ENCODE measurements at regions not wholly inside any gene's neighbourhood (a gene's known extent, or its start where the extent isn't known, plus 50 kb on each side); places are given as distances from the start of the nearest gene placed in this dataset.
"Not testable (repeated sequence)": the region's sequence is repeated elsewhere in the genome, so short reads cannot be mapped to it uniquely, and the experiment has no call there.

- DNase-seq (ENCODE audit: low read depth), result no peak
These were observed 192.3 kb downstream of the DLL1 start for GRCh38 chr6:170098428-170099170.

DNA sequence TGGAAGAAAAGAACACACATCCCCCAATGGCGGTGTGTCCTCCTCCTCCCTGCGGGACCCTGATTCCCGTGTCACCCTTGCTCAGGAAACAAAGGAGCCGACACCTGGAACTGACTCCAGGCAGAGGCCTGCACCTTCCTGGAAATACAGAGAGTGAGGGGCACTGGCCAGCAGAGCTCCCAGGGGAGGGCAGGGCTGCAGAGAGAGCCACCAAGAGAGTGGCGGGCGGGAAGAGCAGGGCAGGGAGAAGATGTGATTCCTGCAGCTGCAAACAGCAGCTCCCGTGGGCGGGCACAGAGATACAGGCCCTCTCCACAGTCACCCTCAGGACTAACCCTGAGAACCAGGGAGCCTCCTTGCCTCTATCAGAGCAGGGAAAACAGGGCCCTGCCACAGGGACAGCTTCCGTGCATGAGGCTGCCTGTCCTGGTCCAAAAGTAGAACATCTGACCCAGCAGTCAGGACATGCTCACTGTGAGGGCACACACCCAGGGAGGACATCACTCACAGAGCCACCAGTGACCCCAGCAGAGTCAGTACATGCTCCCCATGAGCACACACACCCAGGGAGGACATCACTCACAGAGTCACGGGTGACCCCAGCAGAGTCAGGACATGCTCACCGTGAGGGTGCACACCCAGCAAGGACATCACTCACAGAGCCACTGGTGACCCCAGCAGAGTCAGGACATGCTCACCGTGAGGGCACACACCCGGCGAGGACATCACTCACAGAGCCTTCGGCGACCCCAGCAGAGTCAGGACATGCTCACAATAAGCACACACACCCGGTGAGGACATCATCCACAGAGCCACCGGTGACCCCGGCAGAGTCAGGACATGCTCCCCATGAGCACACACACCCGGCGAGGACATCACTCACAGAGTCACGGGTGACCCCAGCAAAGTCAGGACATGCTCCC is 193.1 kb downstream of the DLL1 start:
- DNase-seq (ENCODE audit: low read depth), result no peak

DNA sequence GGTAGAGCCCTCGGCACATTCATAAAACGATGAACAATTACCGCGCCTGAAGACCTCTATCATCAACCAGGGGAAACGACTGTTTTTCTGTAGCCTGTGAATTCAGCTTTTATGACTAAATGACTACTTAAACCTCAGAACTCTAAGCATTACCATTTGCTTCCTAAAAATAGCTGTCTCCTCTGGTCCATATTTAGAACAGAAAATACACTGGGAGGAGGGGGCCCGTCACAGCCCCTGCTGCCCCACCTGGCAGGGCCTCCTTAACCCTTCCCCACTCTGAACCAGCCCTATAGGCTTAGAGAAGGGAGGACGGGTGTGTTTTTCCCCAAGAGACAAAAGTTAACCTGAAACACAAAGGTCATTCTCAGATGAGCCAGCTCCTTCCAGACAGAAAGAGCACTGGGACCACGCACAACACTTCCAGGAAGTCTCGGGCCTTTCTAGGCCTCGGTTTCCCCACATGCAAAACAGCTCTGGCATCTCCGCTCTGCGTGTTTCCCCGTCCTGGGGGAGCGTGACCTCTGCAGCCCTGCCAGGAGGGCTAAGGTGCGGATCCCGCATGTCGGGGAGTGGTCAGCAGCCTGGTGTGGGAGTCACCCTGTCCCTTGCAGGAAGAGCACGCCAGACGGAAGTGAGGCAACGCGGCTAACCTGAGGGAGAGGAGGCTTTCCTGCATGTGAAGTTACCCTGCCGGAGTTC is 193.9 kb downstream of the DLL1 start:
- no peak for DNase-seq (ENCODE audit: low read depth)

DNA sequence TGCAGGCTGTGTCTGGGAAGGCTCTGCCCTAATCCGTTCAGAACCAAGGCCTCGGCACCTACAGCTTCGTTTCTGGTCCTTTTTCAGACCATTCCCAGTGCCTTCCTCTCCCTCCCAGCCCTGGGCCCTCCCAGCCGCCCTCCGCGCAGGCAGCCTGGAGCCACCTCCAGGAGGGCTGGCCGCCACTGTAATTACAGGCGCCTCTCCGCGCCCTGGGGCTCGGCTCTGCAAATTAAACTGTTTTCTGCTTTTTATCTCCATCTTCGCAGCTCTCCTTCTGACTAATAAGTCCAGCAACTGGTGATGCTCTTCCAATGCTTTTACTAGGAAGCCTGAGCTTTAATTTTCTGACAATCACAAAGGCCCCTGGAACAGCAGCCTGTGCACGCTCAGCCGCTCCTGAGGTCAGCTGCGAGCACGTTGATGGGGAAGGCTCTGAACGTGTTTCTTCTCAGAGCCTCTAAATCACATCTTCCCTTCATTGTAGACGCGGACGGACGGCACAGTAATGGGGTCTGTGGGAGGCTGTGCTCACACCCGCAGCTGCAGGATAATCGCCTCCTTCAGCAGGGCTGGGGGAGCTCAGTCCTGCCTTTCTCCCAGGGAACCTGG is 194.6 kb downstream of the DLL1 start:
- no peak for DNase-seq (ENCODE audit: low read depth)

DNA sequence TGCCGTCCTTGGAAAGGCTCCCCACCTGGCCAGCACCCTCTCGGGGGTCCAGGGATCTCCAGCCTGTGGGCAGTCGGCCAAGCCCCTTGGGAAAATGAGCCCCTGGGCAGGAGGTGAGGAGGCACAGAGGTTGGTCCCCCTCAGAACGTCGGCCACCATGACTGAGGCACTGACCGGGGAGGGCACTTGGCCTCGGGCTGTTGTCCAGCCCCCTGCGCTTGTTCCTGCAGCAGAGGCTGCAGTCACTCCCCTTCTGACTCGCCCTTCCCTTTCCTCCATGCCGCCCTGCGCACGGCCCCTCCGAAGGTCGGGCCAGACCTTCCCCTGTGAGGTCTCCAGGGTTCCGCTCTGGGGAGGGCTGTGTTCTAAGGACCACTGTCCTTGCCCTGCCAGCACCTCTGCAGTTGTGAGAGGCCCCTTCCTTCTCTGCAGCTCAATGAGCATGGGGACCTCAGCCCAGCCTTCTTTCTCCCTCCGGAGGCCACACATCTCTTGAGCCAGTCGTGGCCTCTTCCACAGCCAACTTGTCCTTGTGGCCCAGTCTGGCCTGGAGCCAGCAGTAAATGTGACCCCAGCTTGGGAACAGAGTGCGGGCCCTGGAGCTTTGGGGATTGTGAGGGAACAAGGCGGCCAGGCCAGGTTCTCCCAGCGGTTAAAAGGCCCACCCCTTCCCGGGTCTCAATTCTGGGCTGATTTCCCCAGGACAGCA is 195.5 kb downstream of the DLL1 start:
- DNase-seq (ENCODE audit: low read depth), result no peak

DNA sequence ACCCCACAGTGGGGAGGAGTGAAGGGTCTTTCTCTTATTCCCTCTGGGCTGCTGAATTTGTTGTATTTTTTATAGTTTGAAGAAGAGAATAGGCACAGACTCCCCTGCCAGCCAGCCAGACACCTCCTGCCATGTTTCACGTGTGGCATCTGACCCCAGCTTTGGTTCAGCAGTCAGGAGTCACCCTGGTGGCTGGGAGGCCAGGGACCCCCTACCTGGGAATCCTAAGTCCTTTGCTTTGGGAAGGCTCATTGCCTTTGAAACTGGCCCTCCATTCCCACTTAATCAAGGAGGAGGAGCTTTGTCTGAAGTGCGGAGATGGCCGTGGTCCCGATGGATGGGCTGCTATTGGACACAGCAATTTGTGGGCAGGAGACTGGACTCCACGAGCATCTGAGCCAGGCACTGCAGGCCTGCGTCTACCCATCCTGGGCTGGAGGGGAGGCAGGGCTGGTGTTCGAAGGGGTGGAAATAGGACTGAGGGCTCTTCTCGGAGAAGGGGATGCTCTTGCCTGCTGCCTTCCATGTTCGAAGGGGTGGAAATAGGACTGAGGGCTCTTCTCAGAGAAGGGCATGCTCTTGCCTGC is 196.1 kb downstream of the DLL1 start:
- no peak for DNase-seq (ENCODE audit: low read depth)

GRCh38 chr6:170093658-170094596 is 197.0 kb downstream of the DLL1 start:
- no peak for DNase-seq (ENCODE audit: low read depth)

DNA sequence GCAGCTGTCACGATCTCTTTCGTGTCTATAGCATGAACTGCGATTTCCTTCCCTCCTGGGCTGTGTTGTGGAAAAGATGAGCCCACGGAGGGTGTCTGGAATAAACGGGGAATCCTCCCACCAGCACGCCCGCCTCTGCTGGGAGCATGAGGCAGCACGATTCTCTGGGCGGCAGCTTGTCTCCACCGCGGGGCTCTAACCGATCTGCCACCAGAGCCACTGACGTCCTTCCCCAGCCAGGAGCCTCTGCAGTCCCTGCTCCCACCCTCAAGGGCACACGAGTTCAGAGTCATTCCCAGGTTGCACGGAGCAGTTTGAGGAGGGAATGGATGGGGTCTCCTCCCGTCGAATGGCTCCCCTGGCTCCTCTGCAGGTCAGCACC is 197.6 kb downstream of the DLL1 start:
- DNase-seq (ENCODE audit: low read depth), result no peak

DNA sequence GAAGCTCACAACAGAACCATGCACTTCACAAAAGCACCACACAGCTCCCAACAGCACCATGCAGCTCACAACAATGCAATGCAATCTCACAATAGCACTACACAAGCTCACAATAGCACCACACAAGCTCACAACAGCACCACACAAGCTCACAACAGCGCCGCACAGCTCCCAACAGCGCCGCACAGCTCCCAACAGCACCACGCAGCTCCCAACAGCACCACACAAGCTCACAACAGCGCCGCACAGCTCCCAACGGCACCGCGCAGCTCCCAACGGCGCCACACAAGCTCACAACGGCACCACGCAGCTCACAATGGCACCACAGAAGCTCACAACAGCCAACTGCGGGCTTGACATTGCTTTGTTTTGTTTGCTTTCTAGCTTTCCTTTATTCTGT is 198.1 kb downstream of the DLL1 start:
- no peak for DNase-seq (ENCODE audit: low read depth)

DNA sequence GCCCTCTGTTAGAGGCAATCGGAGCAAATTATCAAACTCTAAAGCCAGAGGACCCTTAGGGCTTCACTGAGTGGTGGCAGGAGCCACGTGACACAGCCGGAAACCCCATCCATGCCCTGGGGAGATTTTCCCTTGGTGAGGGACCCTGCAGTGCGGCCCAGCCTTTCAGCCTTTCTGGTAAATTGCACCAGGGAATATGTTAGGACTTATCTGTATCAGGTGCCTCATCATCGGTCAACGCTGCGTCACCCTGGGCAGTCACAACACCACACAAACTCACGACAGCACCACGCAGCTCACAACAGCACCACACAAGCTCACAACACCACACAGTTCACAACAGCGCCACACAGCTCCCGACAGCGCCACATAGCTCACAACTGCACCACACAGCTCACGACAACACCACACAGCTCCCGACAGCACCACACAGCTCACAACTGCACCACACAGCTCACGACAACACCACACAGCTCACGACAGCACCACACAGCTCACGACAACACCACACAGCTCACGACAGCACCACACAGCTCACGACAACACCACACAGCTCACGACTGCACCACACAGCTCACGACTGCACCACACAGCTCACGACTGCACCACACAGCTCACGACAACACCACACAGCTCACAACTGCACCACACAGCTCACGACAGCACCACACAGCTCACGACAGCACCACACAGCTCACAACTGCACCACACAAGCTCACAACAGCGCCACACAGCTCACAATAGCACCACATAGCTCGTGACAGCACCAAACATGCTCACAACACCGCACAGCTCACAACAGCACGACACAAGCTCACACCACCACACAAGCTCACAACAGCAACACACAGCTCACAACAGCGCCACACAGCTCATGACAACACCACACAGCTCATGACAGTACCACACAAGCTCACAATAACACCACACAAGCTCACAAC is 199.0 kb downstream of the DLL1 start:
- no peak for DNase-seq (ENCODE audit: low read depth)

- DNase-seq (ENCODE audit: low read depth), result no peak
These were observed 199.8 kb downstream of the DLL1 start for GRCh38 chr6:170091000-170091638.

GRCh38 chr6:170090561-170090960 is 200.3 kb downstream of the DLL1 start:
- DNase-seq (ENCODE audit: low read depth), result no peak

DNA sequence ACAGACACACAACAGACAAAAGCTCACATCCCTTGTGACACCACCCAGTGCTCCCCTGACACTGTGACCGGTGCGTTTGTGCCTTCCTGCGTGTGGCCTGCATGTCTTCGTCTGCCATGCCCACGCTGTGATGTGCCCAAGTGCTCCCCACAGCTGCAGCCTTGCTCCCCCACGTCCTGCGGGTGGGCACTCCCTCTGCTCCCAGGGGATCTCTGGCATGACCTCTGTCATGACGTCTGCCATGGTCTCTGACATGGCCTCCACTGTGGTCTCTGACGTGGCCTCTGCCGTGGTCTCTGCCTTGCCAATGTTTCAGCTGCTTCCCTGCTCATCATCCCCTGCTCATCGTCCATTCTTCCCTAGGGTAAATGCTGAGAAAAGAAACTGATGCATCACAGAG is 200.9 kb downstream of the DLL1 start:
- DNase-seq (ENCODE audit: low read depth), result no peak

- no peak for DNase-seq (ENCODE audit: low read depth)
These were observed 202.3 kb downstream of the DLL1 start for GRCh38 chr6:170088582-170088955.

- DNase-seq (ENCODE audit: low read depth), result no peak
These were observed 202.8 kb downstream of the DLL1 start for GRCh38 chr6:170087941-170088581.

GRCh38 chr6:170087421-170087780 is 203.5 kb downstream of the DLL1 start:
- DNase-seq (ENCODE audit: low read depth), result not testable (repeated sequence)

GRCh38 chr6:170086639-170087420 is 204.0 kb downstream of the DLL1 start:
- no peak for DNase-seq (ENCODE audit: low read depth)
